GM23338 (cell line): ENCODE measurements at regions not wholly inside any gene's neighbourhood (a gene's known extent, or its start where the extent isn't known, plus 50 kb on each side); places are given as distances from the start of the nearest gene placed in this dataset.

Experiments used
- CTCF ChIP-seq, 2 experiments: fragments of 200-600 bp in 1 of 2; sonication (generic) in 1 of 2; conservative IDR thresholded peaks; 2 replicates each; pipeline versions ENCODE4 v1.5.1 to v1.6.1; 2016 to 2017; ENCODE audit warnings: antibody characterized with exemption in 2 of 2, low read depth in 2 of 2, mild to moderate bottlenecking in 2 of 2, moderate library complexity in 1 of 2
- ETS1 ChIP-seq: IDR thresholded peaks from 2 replicates; pipeline ENCODE4 v1.6.1; 2016; ENCODE audit warnings: antibody characterized with exemption
- POLR2AphosphoS5 ChIP-seq: IDR thresholded peaks from 2 replicates; pipeline ENCODE4 v1.6.1; 2016; ENCODE audit warnings: antibody characterized with exemption, low read depth

DNA sequence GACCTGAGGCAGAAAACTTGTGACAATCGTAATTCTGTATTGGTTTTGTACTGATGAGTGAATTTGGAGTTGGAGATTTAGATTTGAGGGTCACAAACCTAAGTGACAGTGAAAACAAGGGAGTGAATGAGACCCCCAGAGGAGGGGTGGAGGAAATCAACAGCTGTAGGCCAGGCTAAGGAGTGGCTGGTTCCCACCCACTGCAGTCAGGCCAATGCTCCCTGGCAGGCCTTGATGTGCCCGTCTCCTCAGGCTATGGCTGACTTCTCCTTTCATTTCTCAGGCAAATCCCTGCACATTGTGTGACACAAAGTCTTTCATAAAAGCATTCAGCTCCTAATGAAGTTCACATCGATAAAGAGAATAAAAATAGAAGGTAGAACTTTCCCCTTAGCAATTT is 557.6 kb downstream of the CETN3 start:
- TF ChIP-seq CTCF (conservative IDR thresholded peaks at IDR 0.05; ENCODE audit: low read depth in 2 of 2) (no peak), POLR2AphosphoS5 (no peak), ETS1 (no peak)
